Gastroesophageal sphincter (tissue), 3 donors: ENCODE measurements at regions not wholly inside any gene's neighbourhood (a gene's known extent, or its start where the extent isn't known, plus 50 kb on each side); places are given as distances from the start of the nearest gene placed in this dataset.

Experiments
- POLR2A ChIP-seq, 2 donors: fragments of 450-650 bp; IDR thresholded peaks; one replicate each; pipeline ENCODE4 v1.6.1; 2017; ENCODE audit warnings: antibody characterized with exemption in 2 of 2, mild to moderate bottlenecking in 2 of 2, moderate library complexity in 1 of 2
- POLR2AphosphoS5 ChIP-seq: sonication (generic); formaldehyde crosslinking; IDR thresholded peaks from one replicate; pipeline ENCODE4 v1.6.1; 2017; ENCODE audit warnings: antibody characterized with exemption
- TF ChIP-seq, protein P1 (sequence below), 4 experiments: fragments of 200-600 bp in 2 of 4; fragments of 450-650 bp in 2 of 4; sonication (generic) in 1 of 4; IDR thresholded peaks; one replicate each; pipeline ENCODE4 v1.5.1; 2017 to 2019; ENCODE audit warnings: antibody characterized with exemption in 4 of 4, mild to moderate bottlenecking in 2 of 4, moderate library complexity in 2 of 4

DNA sequence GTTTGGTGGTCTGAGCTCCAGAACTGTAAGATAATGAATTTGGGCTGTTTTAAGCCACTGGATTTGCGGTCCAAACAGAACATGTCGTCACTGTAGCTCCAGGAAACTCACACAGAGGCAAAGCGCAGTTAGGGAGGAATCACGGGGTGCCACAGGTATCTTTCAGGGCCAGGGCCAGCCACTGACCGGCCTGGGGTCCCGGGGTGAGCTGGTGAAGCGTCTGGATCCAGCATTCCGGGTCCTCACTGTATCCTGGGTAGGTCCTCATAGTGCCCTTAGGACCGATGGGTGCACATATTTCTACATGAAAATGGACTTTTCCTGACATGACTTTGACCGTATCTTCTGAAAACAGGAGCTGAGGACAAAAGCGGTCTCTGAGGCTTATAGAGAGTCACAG is 196.0 kb upstream of the HDAC4 start:
- TF ChIP-seq, protein P1, sequence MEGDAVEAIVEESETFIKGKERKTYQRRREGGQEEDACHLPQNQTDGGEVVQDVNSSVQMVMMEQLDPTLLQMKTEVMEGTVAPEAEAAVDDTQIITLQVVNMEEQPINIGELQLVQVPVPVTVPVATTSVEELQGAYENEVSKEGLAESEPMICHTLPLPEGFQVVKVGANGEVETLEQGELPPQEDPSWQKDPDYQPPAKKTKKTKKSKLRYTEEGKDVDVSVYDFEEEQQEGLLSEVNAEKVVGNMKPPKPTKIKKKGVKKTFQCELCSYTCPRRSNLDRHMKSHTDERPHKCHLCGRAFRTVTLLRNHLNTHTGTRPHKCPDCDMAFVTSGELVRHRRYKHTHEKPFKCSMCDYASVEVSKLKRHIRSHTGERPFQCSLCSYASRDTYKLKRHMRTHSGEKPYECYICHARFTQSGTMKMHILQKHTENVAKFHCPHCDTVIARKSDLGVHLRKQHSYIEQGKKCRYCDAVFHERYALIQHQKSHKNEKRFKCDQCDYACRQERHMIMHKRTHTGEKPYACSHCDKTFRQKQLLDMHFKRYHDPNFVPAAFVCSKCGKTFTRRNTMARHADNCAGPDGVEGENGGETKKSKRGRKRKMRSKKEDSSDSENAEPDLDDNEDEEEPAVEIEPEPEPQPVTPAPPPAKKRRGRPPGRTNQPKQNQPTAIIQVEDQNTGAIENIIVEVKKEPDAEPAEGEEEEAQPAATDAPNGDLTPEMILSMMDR (IDR thresholded peaks at IDR 0.05): no peak
- TF ChIP-seq POLR2AphosphoS5 (no peak), POLR2A (IDR thresholded peaks at IDR 0.05) (no peak)
